ENCODE measurements at regions not wholly inside any gene's neighbourhood (a gene's known extent, or its start where the extent isn't known, plus 50 kb on each side); places are given as distances from the start of the nearest gene placed in this dataset.

GRCh38 chr17:65457635-65458257, 103.7 kb downstream of the AXIN2 start:
- H3K36me3 ChIP-seq (ENCODE audit: control insufficient read depth, insufficient read depth, low read length) = no peaks in the 10 kb centered on the region
- H3K4me3 ChIP-seq (ENCODE audit: extremely low read depth, insufficient read depth, low read length, poor library complexity, severe bottlenecking) = no peak overlapping the region
- 90 to 99% methylated on average over 7 to 9 of the region's 11 CpGs for WGBS, 2 experiments (ENCODE audit: insufficient coverage in 2 of 2)
- no peak overlapping the region for H3K27ac ChIP-seq (ENCODE audit: low read depth, low read length, severe bottlenecking)
- H3K4me1 ChIP-seq (ENCODE audit: control insufficient read depth, insufficient read depth, low read length, poor library complexity, severe bottlenecking) = peaks cover 10% of the 10 kb centered on the region
- no peaks in the 10 kb centered on the region for H3K9me3 ChIP-seq (ENCODE audit: control insufficient read depth, low read length)

- Histone ChIP-seq H3K4me3 (ENCODE audit: extremely low read depth, insufficient read depth, low read length, poor library complexity, severe bottlenecking) (no peak overlapping the region), H3K36me3 (ENCODE audit: control insufficient read depth, insufficient read depth, low read length) (no peaks in the 10 kb centered on the region), H3K27ac (ENCODE audit: low read depth, low read length, severe bottlenecking) (no peak overlapping the region), H3K4me1 (ENCODE audit: control insufficient read depth, insufficient read depth, low read length, poor library complexity, severe bottlenecking) (peaks cover 10% of the 10 kb centered on the region), H3K9me3 (ENCODE audit: control insufficient read depth, low read length) (no peaks in the 10 kb centered on the region)
- 86 to 100% methylated on average over 1 to 2 of the region's 3 CpGs for WGBS, 2 experiments (ENCODE audit: insufficient coverage in 2 of 2)
These were observed 104.3 kb downstream of the AXIN2 start for GRCh38 chr17:65457183-65457582.

GRCh38 chr17:65456368-65457151, 104.9 kb downstream of the AXIN2 start:
- no peaks in the 10 kb centered on the region for H3K9me3 ChIP-seq (ENCODE audit: control insufficient read depth, low read length)
- H3K36me3 ChIP-seq (ENCODE audit: control insufficient read depth, insufficient read depth, low read length) = no peaks in the 10 kb centered on the region
- WGBS, 2 experiments (ENCODE audit: insufficient coverage in 2 of 2) = 85 to 92% methylated on average over 2 of the region's 7 CpGs
- no peak overlapping the region for H3K4me3 ChIP-seq (ENCODE audit: extremely low read depth, insufficient read depth, low read length, poor library complexity, severe bottlenecking)
- peaks cover 10% of the 10 kb centered on the region for H3K4me1 ChIP-seq (ENCODE audit: control insufficient read depth, insufficient read depth, low read length, poor library complexity, severe bottlenecking)
- no peak overlapping the region for H3K27ac ChIP-seq (ENCODE audit: low read depth, low read length, severe bottlenecking)

- Histone ChIP-seq H3K4me1 (ENCODE audit: control insufficient read depth, insufficient read depth, low read length, poor library complexity, severe bottlenecking) (peaks cover 10% of the 10 kb centered on the region), H3K27ac (ENCODE audit: low read depth, low read length, severe bottlenecking) (no peak overlapping the region), H3K9me3 (ENCODE audit: control insufficient read depth, low read length) (no peaks in the 10 kb centered on the region), H3K36me3 (ENCODE audit: control insufficient read depth, insufficient read depth, low read length) (no peaks in the 10 kb centered on the region), H3K4me3 (ENCODE audit: extremely low read depth, insufficient read depth, low read length, poor library complexity, severe bottlenecking) (no peak overlapping the region)
- WGBS, 2 experiments (ENCODE audit: insufficient coverage in 2 of 2) = 47 to 63% methylated on average over 5 to 7 of the region's 7 CpGs
These were observed 105.5 kb downstream of the AXIN2 start for GRCh38 chr17:65455972-65456343.

- Histone ChIP-seq H3K36me3 (ENCODE audit: control insufficient read depth, insufficient read depth, low read length) (no peaks in the 10 kb centered on the region), H3K4me1 (ENCODE audit: control insufficient read depth, insufficient read depth, low read length, poor library complexity, severe bottlenecking) (peaks cover 10% of the 10 kb centered on the region), H3K9me3 (ENCODE audit: control insufficient read depth, low read length) (peaks cover under 1% of the 10 kb centered on the region), H3K4me3 (ENCODE audit: extremely low read depth, insufficient read depth, low read length, poor library complexity, severe bottlenecking) (no peak overlapping the region), H3K27ac (ENCODE audit: low read depth, low read length, severe bottlenecking) (no peak overlapping the region)
- 77 to 87% methylated on average over 9 of the region's 11 CpGs for WGBS, 2 experiments (ENCODE audit: insufficient coverage in 2 of 2)
These were observed 106.1 kb downstream of the AXIN2 start for GRCh38 chr17:65455154-65455971.

GRCh38 chr17:65453204-65453931, 108.1 kb downstream of the AXIN2 start:
- WGBS, 2 experiments (ENCODE audit: insufficient coverage in 2 of 2) = 64 to 65% methylated on average over 2 to 3 of the region's 4 CpGs

GRCh38 chr17:65449495-65449894, 112.0 kb downstream of the AXIN2 start:
- Histone ChIP-seq H3K4me1 (ENCODE audit: control insufficient read depth, insufficient read depth, low read length, poor library complexity, severe bottlenecking) (no peaks in the 10 kb centered on the region), H3K36me3 (ENCODE audit: control insufficient read depth, insufficient read depth, low read length) (no peaks in the 10 kb centered on the region), H3K4me3 (ENCODE audit: extremely low read depth, insufficient read depth, low read length, poor library complexity, severe bottlenecking) (no peak overlapping the region), H3K27ac (ENCODE audit: low read depth, low read length, severe bottlenecking) (no peak overlapping the region), H3K9me3 (ENCODE audit: control insufficient read depth, low read length) (peaks cover 13% of the 10 kb centered on the region)
- WGBS, 2 experiments (ENCODE audit: insufficient coverage in 2 of 2) = 89 to 97% methylated on average over 2 to 4 of the region's 4 CpGs

More at GRCh38 chr17:65453204-65453931, 108.1 kb downstream of the AXIN2 start:
- Histone ChIP-seq H3K4me1 (ENCODE audit: control insufficient read depth, insufficient read depth, low read length, poor library complexity, severe bottlenecking) (no peaks in the 10 kb centered on the region), H3K36me3 (ENCODE audit: control insufficient read depth, insufficient read depth, low read length) (no peaks in the 10 kb centered on the region), H3K9me3 (ENCODE audit: control insufficient read depth, low read length) (peaks cover 13% of the 10 kb centered on the region), H3K4me3 (ENCODE audit: extremely low read depth, insufficient read depth, low read length, poor library complexity, severe bottlenecking) (no peak overlapping the region), H3K27ac (ENCODE audit: low read depth, low read length, severe bottlenecking) (no peak overlapping the region)

GRCh38 chr17:65447823-65448222, 113.6 kb downstream of the AXIN2 start:
- WGBS, 2 experiments (ENCODE audit: insufficient coverage in 2 of 2) = 0% methylated on average over 1 of the region's 2 CpGs; no CpG with 5 or more reads in 1 of the 2 experiments
- no peaks in the 10 kb centered on the region for H3K36me3 ChIP-seq (ENCODE audit: control insufficient read depth, insufficient read depth, low read length)
- H3K27ac ChIP-seq (ENCODE audit: low read depth, low read length, severe bottlenecking) = no peak overlapping the region
- H3K4me1 ChIP-seq (ENCODE audit: control insufficient read depth, insufficient read depth, low read length, poor library complexity, severe bottlenecking) = peaks cover 7% of the 10 kb centered on the region
- H3K4me3 ChIP-seq (ENCODE audit: extremely low read depth, insufficient read depth, low read length, poor library complexity, severe bottlenecking) = no peak overlapping the region
- H3K9me3 ChIP-seq (ENCODE audit: control insufficient read depth, low read length) = peaks cover 13% of the 10 kb centered on the region

GRCh38 chr17:65446838-65447526, 114.5 kb downstream of the AXIN2 start:
- WGBS, 2 experiments (ENCODE audit: insufficient coverage in 2 of 2) = 87 to 94% methylated on average over 6 of the region's 6 CpGs
- peaks cover 13% of the 10 kb centered on the region for H3K9me3 ChIP-seq (ENCODE audit: control insufficient read depth, low read length)
- no peaks in the 10 kb centered on the region for H3K36me3 ChIP-seq (ENCODE audit: control insufficient read depth, insufficient read depth, low read length)
- no peak overlapping the region for H3K4me3 ChIP-seq (ENCODE audit: extremely low read depth, insufficient read depth, low read length, poor library complexity, severe bottlenecking)
- H3K27ac ChIP-seq (ENCODE audit: low read depth, low read length, severe bottlenecking) = no peak overlapping the region
- H3K4me1 ChIP-seq (ENCODE audit: control insufficient read depth, insufficient read depth, low read length, poor library complexity, severe bottlenecking) = peaks cover 14% of the 10 kb centered on the region

- 93 to 98% methylated on average over 3 of the region's 3 CpGs for WGBS, 2 experiments (ENCODE audit: insufficient coverage in 2 of 2)
- Histone ChIP-seq H3K4me3 (ENCODE audit: extremely low read depth, insufficient read depth, low read length, poor library complexity, severe bottlenecking) (no peak overlapping the region), H3K27ac (ENCODE audit: low read depth, low read length, severe bottlenecking) (no peak overlapping the region), H3K36me3 (ENCODE audit: control insufficient read depth, insufficient read depth, low read length) (no peaks in the 10 kb centered on the region), H3K4me1 (ENCODE audit: control insufficient read depth, insufficient read depth, low read length, poor library complexity, severe bottlenecking) (peaks cover 14% of the 10 kb centered on the region), H3K9me3 (ENCODE audit: control insufficient read depth, low read length) (peaks cover 13% of the 10 kb centered on the region)
These were observed 115.4 kb downstream of the AXIN2 start for GRCh38 chr17:65446043-65446442.

All from mesodermal cell (in vitro differentiated cells).